Suprapubic skin (tissue), 4 donors: ENCODE measurements at regions not wholly inside any gene's neighbourhood (a gene's known extent, or its start where the extent isn't known, plus 50 kb on each side); places are given as distances from the start of the nearest gene placed in this dataset.

Experiments used
- CTCF ChIP-seq, 2 donors: fragments of 200-600 bp in 1 of 2; fragments of 450-650 bp in 1 of 2; sonication (generic) in 1 of 2; IDR thresholded peaks; one replicate each; pipeline ENCODE4 v1.5.1; 2016 to 2019; ENCODE audit warnings: antibody characterized with exemption in 2 of 2, mild to moderate bottlenecking in 1 of 2, moderate library complexity in 1 of 2
- POLR2A ChIP-seq, 2 donors: fragments of 450-650 bp; IDR thresholded peaks; one replicate each; pipeline ENCODE4 v1.6.1; 2017; ENCODE audit warnings: antibody characterized with exemption in 2 of 2, mild to moderate bottlenecking in 2 of 2, moderate library complexity in 2 of 2
- POLR2AphosphoS5 ChIP-seq, 3 donors: sonication (generic); formaldehyde crosslinking; IDR thresholded peaks; one replicate each; pipeline ENCODE4 v1.6.1; 2017; ENCODE audit warnings: antibody characterized with exemption in 3 of 3

- TF ChIP-seq CTCF (IDR thresholded peaks at IDR 0.05), result no peak
- TF ChIP-seq POLR2A (IDR thresholded peaks at IDR 0.05), result no peak
- no peak for TF ChIP-seq POLR2AphosphoS5 (IDR thresholded peaks at IDR 0.05)
Observed at GRCh38 chr4:41465146-41465761, 72.7 kb upstream of the LIMCH1 start.
